HG03460 (cell line): ENCODE measurements at regions not wholly inside any gene's neighbourhood (a gene's known extent, or its start where the extent isn't known, plus 50 kb on each side); places are given as distances from the start of the nearest gene placed in this dataset.

Experiments used
- ATAC-seq: cut with Tn5 transposase; IDR thresholded peaks from one replicate; pipeline ENCODE4 v1.9.1; 2021; ENCODE audit not compliant: unreplicated experiment

GRCh38 chr5:142384014-142384413 is 59.2 kb upstream of the SPRY4 start:
- no peak for ATAC-seq

DNA sequence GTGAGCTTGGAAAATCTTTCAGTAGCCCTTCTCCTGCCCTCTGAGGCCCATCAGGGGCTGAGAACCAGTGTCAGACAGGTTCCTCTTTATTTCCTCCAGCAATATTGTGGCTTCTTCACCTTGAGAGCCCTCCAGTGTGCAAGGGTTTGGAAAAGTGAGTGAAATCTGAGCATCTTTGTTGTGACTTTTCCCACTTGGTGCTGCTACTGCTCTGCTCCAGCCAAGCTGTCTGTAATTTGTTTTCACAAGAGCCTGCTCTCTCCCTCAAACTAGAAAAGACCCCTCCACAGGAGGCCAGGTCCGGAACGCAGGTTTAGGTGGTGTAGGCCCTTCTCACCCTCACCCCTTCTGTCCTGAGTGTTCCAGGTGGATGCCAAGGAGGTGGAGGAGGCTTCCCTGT is 57.4 kb upstream of the SPRY4 start:
- ATAC-seq, result no peak

DNA sequence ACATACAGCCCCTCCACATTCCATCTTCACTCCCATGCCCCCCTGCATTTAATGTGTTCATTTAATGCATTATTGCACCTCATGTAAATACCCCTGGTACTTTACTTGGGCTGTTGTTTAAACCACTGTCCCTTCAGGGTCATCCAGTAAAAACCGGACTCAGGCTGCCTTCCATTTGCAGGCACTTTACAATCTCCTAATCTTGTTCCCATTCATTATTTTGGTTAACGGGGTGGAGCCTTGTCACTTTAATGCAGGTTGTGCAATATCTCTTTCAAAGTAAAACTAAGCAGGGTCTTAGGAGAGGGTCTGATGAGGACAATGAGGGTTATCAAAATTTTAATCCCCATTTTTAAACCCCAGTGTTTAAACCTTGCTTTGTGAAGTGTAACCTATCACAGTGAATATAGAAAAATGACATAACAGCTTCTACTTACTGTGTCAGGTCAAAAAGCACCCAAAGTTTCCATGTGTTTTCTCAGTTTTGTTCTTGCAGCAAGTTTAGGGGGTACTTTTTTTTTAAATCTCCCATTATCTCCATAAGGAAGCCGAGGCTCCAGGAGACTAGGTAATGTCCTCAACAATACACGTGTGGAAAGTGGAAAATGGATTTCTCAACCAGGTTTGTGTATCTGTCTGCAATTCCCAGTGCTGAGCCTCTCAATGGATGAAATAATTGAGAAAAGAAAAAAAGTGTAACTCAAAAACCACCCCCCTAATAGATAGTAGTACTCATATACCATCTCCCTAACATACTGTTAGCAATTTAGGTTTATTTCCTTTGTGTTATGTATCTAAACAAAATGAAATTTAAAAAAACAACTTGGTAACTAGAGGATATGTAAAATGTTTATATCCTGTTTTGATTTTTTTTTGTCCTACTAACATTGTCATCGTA is 54.2 kb upstream of the SPRY4 start:
- no peak for ATAC-seq

- no peak for ATAC-seq
Observed at GRCh38 chr5:142375944-142376411, 51.2 kb upstream of the SPRY4 start.
